ENCODE measurements at regions not wholly inside any gene's neighbourhood (a gene's known extent, or its start where the extent isn't known, plus 50 kb on each side); places are given as distances from the start of the nearest gene placed in this dataset.
"Not testable (repeated sequence)": the region's sequence is repeated elsewhere in the genome, so short reads cannot be mapped to it uniquely, and the experiment has no call there.

GRCh38 chr1:149361310-149361709 lies 113.5 kb upstream of the NBPF19 start:
- H3K4me1 ChIP-seq; H3K27ac ChIP-seq; H3K36me3 ChIP-seq; DNase-seq; H3K4me3 ChIP-seq; intact Hi-C loops (cut with DNase I); H3K9me3 ChIP-seq; H3K27me3 ChIP-seq: not testable (repeated sequence)
- no CpG with 5 or more reads among the region's 2 CpGs for WGBS, 2 donors

- H3K36me3 ChIP-seq; intact Hi-C loops (cut with DNase I); H3K4me3 ChIP-seq; H3K27me3 ChIP-seq; H3K4me1 ChIP-seq; H3K27ac ChIP-seq; DNase-seq; H3K9me3 ChIP-seq: not testable (repeated sequence)
- WGBS, 2 donors: no CpG with 5 or more reads among the region's 1 CpG
Measured at GRCh38 chr1:149364188-149364981, 110.5 kb upstream of the NBPF19 start.

- DNase-seq; intact Hi-C loops (cut with DNase I): not testable (repeated sequence)
- WGBS, 2 donors: 86 to 98% methylated on average over 1 of the region's 1 CpG
Measured at GRCh38 chr1:149366402-149366801, 108.4 kb upstream of the NBPF19 start.

GRCh38 chr1:149367472-149368044 lies 107.3 kb upstream of the NBPF19 start:
- H3K4me3 ChIP-seq; H3K36me3 ChIP-seq; DNase-seq; H3K9me3 ChIP-seq; H3K27ac ChIP-seq; intact Hi-C loops (cut with DNase I); H3K4me1 ChIP-seq; H3K27me3 ChIP-seq: not testable (repeated sequence)
- WGBS, 2 donors: 32 to 38% methylated on average over 2 of the region's 3 CpGs

More at GRCh38 chr1:149366402-149366801, 108.4 kb upstream of the NBPF19 start:
- H3K27me3 ChIP-seq, H3K36me3 ChIP-seq, H3K4me1 ChIP-seq, H3K27ac ChIP-seq, H3K4me3 ChIP-seq, H3K9me3 ChIP-seq: not testable (repeated sequence)

GRCh38 chr1:149368337-149368736 lies 106.5 kb upstream of the NBPF19 start:
- DNase-seq; H3K9me3 ChIP-seq; intact Hi-C loops (cut with DNase I); H3K4me3 ChIP-seq; H3K4me1 ChIP-seq; H3K36me3 ChIP-seq; H3K27me3 ChIP-seq; H3K27ac ChIP-seq: not testable (repeated sequence)
- 86 to 92% methylated on average over 1 of the region's 1 CpG for WGBS, 2 donors

- H3K4me1 ChIP-seq; H3K36me3 ChIP-seq; H3K27ac ChIP-seq; intact Hi-C loops (cut with DNase I); H3K4me3 ChIP-seq; H3K9me3 ChIP-seq; DNase-seq; H3K27me3 ChIP-seq: not testable (repeated sequence)
- WGBS, 2 donors: no CpG with 5 or more reads among the region's 1 CpG
Measured at GRCh38 chr1:149369081-149369480, 105.8 kb upstream of the NBPF19 start.

GRCh38 chr1:149371955-149372354 lies 102.9 kb upstream of the NBPF19 start:
- H3K4me1 ChIP-seq; DNase-seq; intact Hi-C loops (cut with DNase I); H3K4me3 ChIP-seq; H3K27me3 ChIP-seq; H3K9me3 ChIP-seq; H3K36me3 ChIP-seq; H3K27ac ChIP-seq: not testable (repeated sequence)
- 86 to 92% methylated on average over 1 of the region's 4 CpGs for WGBS, 2 donors

- H3K4me1 ChIP-seq; intact Hi-C loops (cut with DNase I); DNase-seq; H3K27me3 ChIP-seq; H3K36me3 ChIP-seq; H3K9me3 ChIP-seq; H3K27ac ChIP-seq; H3K4me3 ChIP-seq: not testable (repeated sequence)
- WGBS, 2 donors: 56 to 79% methylated on average over 2 of the region's 3 CpGs
Measured at GRCh38 chr1:149378462-149378861, 96.4 kb upstream of the NBPF19 start.

- H3K4me3 ChIP-seq: peak overlapping the region; percentile 38 to 52 (median 44)
- peak; percentile 82 for DNase-seq
- WGBS, 2 donors: 1% methylated on average over 54 to 55 of the region's 69 CpGs
- peak in 1 of 2 donors; percentile 37 for TF ChIP-seq POLR2A (IDR thresholded peaks at IDR 0.05)
- TF ChIP-seq POLR2AphosphoS5 (IDR thresholded peaks at IDR 0.05): peak in 3 of 4 donors; percentile 58 to 69 (median 60)
- H3K27me3 ChIP-seq; H3K4me1 ChIP-seq; H3K9me3 ChIP-seq; intact Hi-C loops (cut with DNase I); H3K36me3 ChIP-seq: not testable (repeated sequence)
- H3K27ac ChIP-seq: peak overlapping the region; percentile 62 to 82 (median 72)
Measured at GRCh38 chr1:149390173-149390926, 84.5 kb upstream of the NBPF19 start.

- H3K27ac ChIP-seq: peak overlapping the region; percentile 62 to 82 (median 72)
- intact Hi-C loops (cut with DNase I); DNase-seq; H3K9me3 ChIP-seq; H3K4me1 ChIP-seq; H3K27me3 ChIP-seq; H3K36me3 ChIP-seq: not testable (repeated sequence)
- 0% methylated on average over 5 to 6 of the region's 43 CpGs for WGBS, 2 donors
- peak overlapping the region; percentile 38 to 52 (median 44) for H3K4me3 ChIP-seq
Measured at GRCh38 chr1:149390931-149391330, 83.9 kb upstream of the NBPF19 start.

GRCh38 chr1:149395802-149396201 lies 79.0 kb upstream of the NBPF19 start:
- 92 to 93% methylated on average over 2 of the region's 2 CpGs for WGBS, 2 donors
- H3K36me3 ChIP-seq; H3K27me3 ChIP-seq; intact Hi-C loops (cut with DNase I); DNase-seq; H3K4me3 ChIP-seq; H3K4me1 ChIP-seq; H3K27ac ChIP-seq; H3K9me3 ChIP-seq: not testable (repeated sequence)

- H3K4me3 ChIP-seq; H3K36me3 ChIP-seq; intact Hi-C loops (cut with DNase I); H3K4me1 ChIP-seq; H3K27me3 ChIP-seq; H3K9me3 ChIP-seq; H3K27ac ChIP-seq: not testable (repeated sequence)
- peak; percentile 25 for DNase-seq
- WGBS, 2 donors: 64 to 74% methylated on average over 6 of the region's 6 CpGs
Measured at GRCh38 chr1:149398527-149398926, 76.3 kb upstream of the NBPF19 start.
